Right cardiac atrium (tissue), 5 donors: ENCODE measurements at regions not wholly inside any gene's neighbourhood (a gene's known extent, or its start where the extent isn't known, plus 50 kb on each side); places are given as distances from the start of the nearest gene placed in this dataset.

Experiments used
- ATAC-seq, 2 donors: fragments of 200-7000 bp; cut with Tn5 transposase; one replicate each; pipeline versions ENCODE4 v1.8.0 to v1.9.1; 2020; ENCODE audit warnings: moderate library complexity in 2 of 2, mild to moderate bottlenecking in 1 of 2
- DNase-seq, 3 donors: peaks; one replicate each; pipeline ENCODE4 v3.0.0-alpha.2; 2020
- H3K27ac ChIP-seq: one replicate; pipeline ENCODE4 v1.5.1; 2013; ENCODE audit warnings: mild to moderate bottlenecking, low read length, control low read depth, moderate library complexity
- H3K27me3 ChIP-seq: one replicate; pipeline ENCODE4 v1.6.1; 2013; ENCODE audit not compliant: control insufficient read depth, insufficient read depth
- H3K4me1 ChIP-seq: one replicate; pipeline ENCODE4 v1.6.1; 2013; ENCODE audit warnings: low read length; ENCODE audit not compliant: control insufficient read depth, insufficient read depth
- H3K4me3 ChIP-seq: one replicate; pipeline ENCODE4 v1.5.1; 2013; ENCODE audit warnings: low read length, control low read depth
- H3K9me3 ChIP-seq: one replicate; pipeline ENCODE4 v1.6.1; 2013; ENCODE audit warnings: low read length; ENCODE audit not compliant: control insufficient read depth
- WGBS: extraction: QIAGEN DNeasy Blood & Tissue Kit; methylation state at CpG from one replicate; pipeline ENCODE4 v1.1.7; 2013; 5-methylcytosine and 5-hydroxymethylcytosine counted together
- intact Hi-C, 4 donors: fragments of 100-400 bp; cut with DNase I; formaldehyde crosslinking; loops; one replicate each; pipeline versions ENCODE4 v1.11.0 to v1.14.0; 2022 to 2023
- donor health status: healthy with polysubstance abuse.
- donor health status: DM: no; HTN: yes; CAD: no.
- donor health status: DM: no; HTN: no; CAD: no.
- donor health status: DM: no; HTN: yes; CAD: no; lungs with severe emphysema.
- donor health status: DM: yes; HTN: yes; CAD: no.

GRCh38 chr12:127307528-127307927 is 959.4 kb upstream of the TMEM132C start:
- no peaks in the 10 kb centered on the region for H3K4me1 ChIP-seq
- no peak overlapping the region for H3K4me3 ChIP-seq
- no peak for ATAC-seq
- H3K27ac ChIP-seq, result no peak overlapping the region
- no peaks in the 10 kb centered on the region for H3K9me3 ChIP-seq
- DNase-seq, result no peak
- 78% methylated on average over 6 of the region's 6 CpGs for WGBS
- peaks cover 4% of the 10 kb centered on the region for H3K27me3 ChIP-seq
- intact Hi-C loops, result no loop called here

GRCh38 chr12:127308148-127308547 is 958.8 kb upstream of the TMEM132C start:
- DNase-seq, result no peak
- WGBS, result 82% methylated on average over 1 of the region's 1 CpG
- Histone ChIP-seq H3K27ac (no peak overlapping the region), H3K4me1 (no peaks in the 10 kb centered on the region), H3K4me3 (no peak overlapping the region), H3K9me3 (no peaks in the 10 kb centered on the region), H3K27me3 (peaks cover 4% of the 10 kb centered on the region)
- intact Hi-C loops, result no loop called here
- no peak for ATAC-seq

GRCh38 chr12:127310548-127310947 is 956.4 kb upstream of the TMEM132C start:
- H3K9me3 ChIP-seq, result no peaks in the 10 kb centered on the region
- 56% methylated on average over 4 of the region's 4 CpGs for WGBS
- H3K4me3 ChIP-seq, result no peak overlapping the region
- intact Hi-C loops, result no loop called here
- ATAC-seq (no peak), DNase-seq (no peak)
- H3K27ac ChIP-seq, result no peak overlapping the region
- H3K4me1 ChIP-seq, result no peaks in the 10 kb centered on the region
- peaks cover 4% of the 10 kb centered on the region for H3K27me3 ChIP-seq

- no peak overlapping the region for H3K4me3 ChIP-seq
- no peaks in the 10 kb centered on the region for H3K9me3 ChIP-seq
- no peak overlapping the region for H3K27ac ChIP-seq
- ATAC-seq (no peak), DNase-seq (no peak)
- no peaks in the 10 kb centered on the region for H3K27me3 ChIP-seq
- WGBS, result 67% methylated on average over 6 of the region's 6 CpGs
- no peaks in the 10 kb centered on the region for H3K4me1 ChIP-seq
- intact Hi-C loops, result no loop called here
These were observed 955.1 kb upstream of the TMEM132C start for GRCh38 chr12:127311720-127312364.

- Histone ChIP-seq H3K27ac (no peak overlapping the region), H3K4me1 (no peaks in the 10 kb centered on the region), H3K9me3 (no peaks in the 10 kb centered on the region), H3K27me3 (no peaks in the 10 kb centered on the region), H3K4me3 (no peak overlapping the region)
- 39% methylated on average over 4 of the region's 4 CpGs for WGBS
- ATAC-seq, result no peak
- DNase-seq, result no peak
- intact Hi-C loops, result no loop called here
These were observed 942.3 kb upstream of the TMEM132C start for GRCh38 chr12:127324681-127325080.

GRCh38 chr12:127327986-127328385 is 939.0 kb upstream of the TMEM132C start:
- no peak overlapping the region for H3K4me3 ChIP-seq
- WGBS, result 91% methylated on average over 6 of the region's 6 CpGs
- H3K27ac ChIP-seq, result no peak overlapping the region
- no peaks in the 10 kb centered on the region for H3K27me3 ChIP-seq
- no peaks in the 10 kb centered on the region for H3K9me3 ChIP-seq
- intact Hi-C loops, result no loop called here
- no peaks in the 10 kb centered on the region for H3K4me1 ChIP-seq
- no peak for ATAC-seq
- DNase-seq, result no peak

GRCh38 chr12:127328867-127329266 is 938.1 kb upstream of the TMEM132C start:
- H3K4me1 ChIP-seq, result no peaks in the 10 kb centered on the region
- intact Hi-C loops, result no loop called here
- DNase-seq, result no peak
- no peaks in the 10 kb centered on the region for H3K9me3 ChIP-seq
- no peak overlapping the region for H3K27ac ChIP-seq
- ATAC-seq, result no peak
- H3K27me3 ChIP-seq, result no peaks in the 10 kb centered on the region
- WGBS, result 48% methylated on average over 5 of the region's 5 CpGs
- no peak overlapping the region for H3K4me3 ChIP-seq

- intact Hi-C loops, result no loop called here
- H3K27ac ChIP-seq, result no peak overlapping the region
- H3K4me1 ChIP-seq, result no peaks in the 10 kb centered on the region
- H3K4me3 ChIP-seq, result no peak overlapping the region
- DNase-seq, result no peak
- no peak for ATAC-seq
- 67% methylated on average over 4 of the region's 4 CpGs for WGBS
- no peaks in the 10 kb centered on the region for H3K27me3 ChIP-seq
- H3K9me3 ChIP-seq, result no peaks in the 10 kb centered on the region
These were observed 932.6 kb upstream of the TMEM132C start for GRCh38 chr12:127334365-127334764.

GRCh38 chr12:127334912-127335644 is 931.9 kb upstream of the TMEM132C start:
- 9% methylated on average over 1 of the region's 1 CpG for WGBS

GRCh38 chr12:127336416-127336815 is 930.6 kb upstream of the TMEM132C start:
- H3K27ac ChIP-seq, result no peak overlapping the region
- no peaks in the 10 kb centered on the region for H3K27me3 ChIP-seq
- intact Hi-C loops, result no loop called here
- ATAC-seq (no peak), DNase-seq (no peak)
- H3K4me1 ChIP-seq, result no peaks in the 10 kb centered on the region
- no peak overlapping the region for H3K4me3 ChIP-seq
- 74% methylated on average over 1 of the region's 1 CpG for WGBS
- H3K9me3 ChIP-seq, result no peaks in the 10 kb centered on the region

More at GRCh38 chr12:127334912-127335644, 931.9 kb upstream of the TMEM132C start:
- Histone ChIP-seq H3K4me3 (no peak overlapping the region), H3K27me3 (no peaks in the 10 kb centered on the region), H3K27ac (no peak overlapping the region), H3K4me1 (no peaks in the 10 kb centered on the region), H3K9me3 (no peaks in the 10 kb centered on the region)
- DNase-seq (no peak), ATAC-seq (no peak)
- intact Hi-C loops, result no loop called here

- DNase-seq (no peak), ATAC-seq (no peak)
- no peak overlapping the region for H3K27ac ChIP-seq
- H3K4me3 ChIP-seq, result no peak overlapping the region
- no peaks in the 10 kb centered on the region for H3K27me3 ChIP-seq
- H3K4me1 ChIP-seq, result no peaks in the 10 kb centered on the region
- intact Hi-C loops, result no loop called here
- H3K9me3 ChIP-seq, result no peaks in the 10 kb centered on the region
- 62% methylated on average over 4 of the region's 4 CpGs for WGBS
These were observed 927.9 kb upstream of the TMEM132C start for GRCh38 chr12:127339065-127339464.
